Osteoblast (primary cell): ENCODE measurements at regions not wholly inside any gene's neighbourhood (a gene's known extent, or its start where the extent isn't known, plus 50 kb on each side); places are given as distances from the start of the nearest gene placed in this dataset.
"Not testable (repeated sequence)": the region's sequence is repeated elsewhere in the genome, so short reads cannot be mapped to it uniquely, and the experiment has no call there.

Experiments
- DNase-seq: peaks from one replicate; pipeline ENCODE4 v3.0.0; 2011; ENCODE audit warnings: low spot score, mixed read lengths; ENCODE audit not compliant: insufficient read length; ENCODE audit errors: missing footprints
- H2AFZ ChIP-seq: 2 replicates; pipeline ENCODE4 v1.6.0; 2011; ENCODE audit warnings: mild to moderate bottlenecking, low read length
- H3K27ac ChIP-seq: 2 replicates; pipeline ENCODE4 v1.5.1; 2011; ENCODE audit warnings: mild to moderate bottlenecking, low read depth, low read length, moderate library complexity
- H3K27me3 ChIP-seq: 2 replicates; pipeline ENCODE4 v1.6.0; 2012; ENCODE audit warnings: mild to moderate bottlenecking, control low read depth, inconsistent platforms, low read length, moderate library complexity; ENCODE audit not compliant: insufficient read depth
- H3K36me3 ChIP-seq: 2 replicates; pipeline ENCODE4 v1.5.1; 2011; ENCODE audit warnings: mild to moderate bottlenecking, low read length, control low read depth, moderate library complexity; ENCODE audit not compliant: insufficient read depth
- H3K4me1 ChIP-seq: 2 replicates; pipeline ENCODE4 v1.5.1; 2011; ENCODE audit warnings: mild to moderate bottlenecking, low read length, control low read depth, moderate library complexity; ENCODE audit not compliant: insufficient read depth
- H3K4me2 ChIP-seq: 2 replicates; pipeline ENCODE4 v1.6.0; 2011; ENCODE audit warnings: mild to moderate bottlenecking, low read length; ENCODE audit not compliant: insufficient read depth
- H3K4me3 ChIP-seq: fragments of 200-600 bp; sonication (generic); 3 replicates; pipeline ENCODE4 v1.5.1; 2012; ENCODE audit warnings: mild to moderate bottlenecking, low read length, inconsistent platforms; ENCODE audit not compliant: insufficient read depth
- H3K79me2 ChIP-seq: 2 replicates; pipeline ENCODE4 v1.6.0; 2012; ENCODE audit warnings: mild to moderate bottlenecking, low read length, control low read depth, inconsistent platforms; ENCODE audit not compliant: insufficient read depth
- H3K9me3 ChIP-seq: 2 replicates; pipeline ENCODE4 v1.5.1; 2011; ENCODE audit warnings: low read depth, low read length, control low read depth
- H4K20me1 ChIP-seq: 2 replicates; pipeline ENCODE4 v1.6.0; 2012; ENCODE audit warnings: mild to moderate bottlenecking, low read length, control low read depth; ENCODE audit not compliant: insufficient read depth
- CTCF ChIP-seq: IDR thresholded peaks from 2 replicates; pipeline ENCODE4 v1.5.1; 2011; ENCODE audit warnings: mild to moderate bottlenecking, low read depth, low read length, moderate library complexity; ENCODE audit errors: extremely low read depth

- not testable (repeated sequence) for H4K20me1 ChIP-seq, H3K79me2 ChIP-seq, DNase-seq, H3K27ac ChIP-seq, H3K36me3 ChIP-seq, H3K9me3 ChIP-seq, H2AFZ ChIP-seq, H3K4me2 ChIP-seq, H3K4me1 ChIP-seq, H3K27me3 ChIP-seq, H3K4me3 ChIP-seq
Measured at GRCh38 chr14:106474261-106475028, 948.1 kb downstream of the TMEM121 start.

GRCh38 chr14:106475214-106475613 is 948.8 kb downstream of the TMEM121 start:
- not testable (repeated sequence) for H3K4me3 ChIP-seq, H3K4me2 ChIP-seq, DNase-seq, H3K27ac ChIP-seq, H3K9me3 ChIP-seq, H3K27me3 ChIP-seq, H3K4me1 ChIP-seq, H4K20me1 ChIP-seq, H3K79me2 ChIP-seq, H2AFZ ChIP-seq, H3K36me3 ChIP-seq

GRCh38 chr14:106477600-106477999 is 951.2 kb downstream of the TMEM121 start:
- H3K27me3 ChIP-seq, H3K9me3 ChIP-seq, H3K27ac ChIP-seq, DNase-seq, H3K4me3 ChIP-seq, H3K36me3 ChIP-seq, H3K4me2 ChIP-seq, H3K79me2 ChIP-seq, H4K20me1 ChIP-seq, H3K4me1 ChIP-seq, H2AFZ ChIP-seq: not testable (repeated sequence)

- not testable (repeated sequence) for H3K27ac ChIP-seq, H3K4me2 ChIP-seq, H3K27me3 ChIP-seq, H3K36me3 ChIP-seq, H3K4me1 ChIP-seq, H3K9me3 ChIP-seq, H3K79me2 ChIP-seq, DNase-seq, H3K4me3 ChIP-seq, H4K20me1 ChIP-seq, H2AFZ ChIP-seq
Measured at GRCh38 chr14:106480287-106480686, 953.9 kb downstream of the TMEM121 start.

- H3K27ac ChIP-seq, H2AFZ ChIP-seq, H3K4me1 ChIP-seq, H3K27me3 ChIP-seq, H3K9me3 ChIP-seq, H3K4me3 ChIP-seq, H3K79me2 ChIP-seq, DNase-seq, H3K36me3 ChIP-seq, H4K20me1 ChIP-seq, H3K4me2 ChIP-seq: not testable (repeated sequence)
Measured at GRCh38 chr14:106482213-106482612, 955.8 kb downstream of the TMEM121 start.

- Histone ChIP-seq H3K9me3 (peaks cover 6% of the 10 kb centered on the region), H3K79me2 (no peaks in the 10 kb centered on the region), H3K27ac (no peak overlapping the region), H3K4me1 (no peaks in the 10 kb centered on the region), H3K4me3 (no peak overlapping the region), H2AFZ (no peak overlapping the region), H3K4me2 (no peak overlapping the region), H4K20me1 (no peaks in the 10 kb centered on the region), H3K27me3 (no peaks in the 10 kb centered on the region), H3K36me3 (no peaks in the 10 kb centered on the region)
- TF ChIP-seq CTCF = no peak
- DNase-seq = no peak
Measured at GRCh38 chr14:106487600-106487999, 961.2 kb downstream of the TMEM121 start.
